GM23338 (cell line): ENCODE measurements at regions not wholly inside any gene's neighbourhood (a gene's known extent, or its start where the extent isn't known, plus 50 kb on each side); places are given as distances from the start of the nearest gene placed in this dataset.

Experiments
- ATAC-seq: fragments of 200-7000 bp; cut with Tn5 transposase; 3 replicates; pipeline ENCODE4 v1.9.1; 2020
- DNase-seq: peaks from one replicate; pipeline ENCODE4 v3.0.0-alpha.2; 2015; ENCODE audit warnings: low spot score
- H2AFZ ChIP-seq: fragments of 200-600 bp; sonication (generic); 2 replicates; pipeline ENCODE4 v1.8.0; 2016; ENCODE audit warnings: antibody characterized with exemption, mild to moderate bottlenecking, moderate library complexity
- H3F3A ChIP-seq: fragments of 200-600 bp; sonication (generic); replicated peaks from 2 replicates; pipeline ENCODE4 v1.8.0; 2017; ENCODE audit warnings: antibody characterized with exemption, mixed run types, low read depth
- H3K27ac ChIP-seq: fragments of 200-600 bp; sonication (generic); 2 replicates; pipeline ENCODE4 v1.6.1; 2016; ENCODE audit warnings: low read depth
- H3K27me3 ChIP-seq: fragments of 200-600 bp; sonication (generic); 2 replicates; pipeline ENCODE4 v1.8.0; 2016; ENCODE audit warnings: mild to moderate bottlenecking, mixed run types, moderate library complexity; ENCODE audit not compliant: insufficient read depth
- H3K36me3 ChIP-seq: fragments of 200-600 bp; sonication (generic); 2 replicates; pipeline ENCODE4 v1.8.0; 2016; ENCODE audit warnings: mild to moderate bottlenecking; ENCODE audit not compliant: insufficient read depth
- H3K4me1 ChIP-seq: fragments of 200-600 bp; sonication (generic); 2 replicates; pipeline ENCODE4 v1.8.0; 2016; ENCODE audit warnings: mild to moderate bottlenecking, moderate library complexity; ENCODE audit not compliant: insufficient read depth
- H3K4me2 ChIP-seq: fragments of 200-600 bp; sonication (generic); 2 replicates; pipeline ENCODE4 v1.7.1; 2017; ENCODE audit warnings: mixed run types
- H3K4me3 ChIP-seq: fragments of 200-600 bp; sonication (generic); 2 replicates; pipeline ENCODE4 v1.6.1; 2016; ENCODE audit warnings: mixed run types
- H3K79me2 ChIP-seq: fragments of 200-600 bp; sonication (generic); replicated peaks from 2 replicates; pipeline ENCODE4 v1.8.0; 2017; ENCODE audit warnings: mild to moderate bottlenecking; ENCODE audit not compliant: insufficient read depth
- H3K9me2 ChIP-seq: fragments of 200-600 bp; sonication (generic); 2 replicates; pipeline ENCODE4 v1.8.0; 2017; ENCODE audit not compliant: insufficient read depth
- H4K20me1 ChIP-seq: fragments of 200-600 bp; sonication (generic); replicated peaks from 2 replicates; pipeline ENCODE4 v1.8.0; 2017; ENCODE audit warnings: mild to moderate bottlenecking; ENCODE audit not compliant: insufficient read depth
- H3K27ac Mint-ChIP-seq: 2 replicates; pipeline ENCODE4 v1.8.0; 2020; ENCODE audit warnings: inconsistent platforms, mild to moderate bottlenecking, moderate library complexity, mixed read lengths
- H3K27me3 Mint-ChIP-seq: 3 replicates; pipeline ENCODE4 v1.8.0; 2022; ENCODE audit warnings: low read depth, mild to moderate bottlenecking, moderate library complexity, mixed read lengths, inconsistent platforms; ENCODE audit not compliant: insufficient read depth, poor library complexity
- H3K36me3 Mint-ChIP-seq: 3 replicates; pipeline ENCODE4 v1.8.0; 2021; ENCODE audit warnings: low read depth, mild to moderate bottlenecking, inconsistent platforms, moderate library complexity, mixed read lengths
- H3K4me1 Mint-ChIP-seq: 3 replicates; pipeline ENCODE4 v1.8.0; 2020; ENCODE audit warnings: mild to moderate bottlenecking, inconsistent platforms, mixed read lengths
- H3K4me3 Mint-ChIP-seq: 3 replicates; pipeline ENCODE4 v1.8.0; 2021; ENCODE audit warnings: moderate library complexity, mild to moderate bottlenecking, inconsistent platforms, mixed read lengths
- H3K9me3 Mint-ChIP-seq: 3 replicates; pipeline ENCODE4 v1.8.0; 2020; ENCODE audit warnings: moderate library complexity, mild to moderate bottlenecking, inconsistent platforms, mixed read lengths
- JUNB ChIP-seq: IDR thresholded peaks from one replicate; pipeline ENCODE4 v1.6.1; 2016; ENCODE audit warnings: antibody characterized with exemption; ENCODE audit not compliant: unreplicated experiment
- POLR2AphosphoS5 ChIP-seq: IDR thresholded peaks from 2 replicates; pipeline ENCODE4 v1.6.1; 2016; ENCODE audit warnings: antibody characterized with exemption, low read depth
- TF ChIP-seq, protein P1 (sequence below): fragments of 250-450 bp; sonication (Bioruptor Pico); IDR thresholded peaks from 2 replicates; pipeline ENCODE4 v1.5.0; 2020; ENCODE audit warnings: mild to moderate bottlenecking, moderate library complexity
- TF ChIP-seq, protein P2 (sequence below), 2 experiments: fragments of 200-600 bp in 1 of 2; sonication (generic) in 1 of 2; conservative IDR thresholded peaks; 2 replicates each; pipeline versions ENCODE4 v1.5.1 to v1.6.1; 2016 to 2017; ENCODE audit warnings: antibody characterized with exemption in 2 of 2, low read depth in 2 of 2, mild to moderate bottlenecking in 2 of 2, moderate library complexity in 1 of 2

DNA sequence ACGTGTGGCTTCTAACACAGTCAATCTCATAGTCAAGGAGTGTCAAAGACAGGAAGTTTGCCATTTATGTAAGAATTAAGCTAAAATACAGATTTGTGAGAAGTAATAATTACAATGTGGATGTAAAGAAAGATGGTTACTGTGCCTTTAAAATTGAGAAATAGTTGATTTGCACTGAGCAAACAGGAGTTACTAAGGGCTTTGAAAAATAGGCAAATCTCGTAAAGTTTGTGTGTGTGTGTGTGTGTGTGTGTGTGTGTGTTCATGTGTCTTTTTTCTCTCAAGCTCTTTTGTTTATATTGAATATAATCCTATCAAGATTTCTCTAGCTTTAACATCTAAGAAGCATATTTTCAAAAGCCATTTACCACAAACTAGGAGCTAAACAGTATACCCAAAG is 2284.5 kb downstream of the LRRC4C start (continued):
- TF ChIP-seq, protein P1, sequence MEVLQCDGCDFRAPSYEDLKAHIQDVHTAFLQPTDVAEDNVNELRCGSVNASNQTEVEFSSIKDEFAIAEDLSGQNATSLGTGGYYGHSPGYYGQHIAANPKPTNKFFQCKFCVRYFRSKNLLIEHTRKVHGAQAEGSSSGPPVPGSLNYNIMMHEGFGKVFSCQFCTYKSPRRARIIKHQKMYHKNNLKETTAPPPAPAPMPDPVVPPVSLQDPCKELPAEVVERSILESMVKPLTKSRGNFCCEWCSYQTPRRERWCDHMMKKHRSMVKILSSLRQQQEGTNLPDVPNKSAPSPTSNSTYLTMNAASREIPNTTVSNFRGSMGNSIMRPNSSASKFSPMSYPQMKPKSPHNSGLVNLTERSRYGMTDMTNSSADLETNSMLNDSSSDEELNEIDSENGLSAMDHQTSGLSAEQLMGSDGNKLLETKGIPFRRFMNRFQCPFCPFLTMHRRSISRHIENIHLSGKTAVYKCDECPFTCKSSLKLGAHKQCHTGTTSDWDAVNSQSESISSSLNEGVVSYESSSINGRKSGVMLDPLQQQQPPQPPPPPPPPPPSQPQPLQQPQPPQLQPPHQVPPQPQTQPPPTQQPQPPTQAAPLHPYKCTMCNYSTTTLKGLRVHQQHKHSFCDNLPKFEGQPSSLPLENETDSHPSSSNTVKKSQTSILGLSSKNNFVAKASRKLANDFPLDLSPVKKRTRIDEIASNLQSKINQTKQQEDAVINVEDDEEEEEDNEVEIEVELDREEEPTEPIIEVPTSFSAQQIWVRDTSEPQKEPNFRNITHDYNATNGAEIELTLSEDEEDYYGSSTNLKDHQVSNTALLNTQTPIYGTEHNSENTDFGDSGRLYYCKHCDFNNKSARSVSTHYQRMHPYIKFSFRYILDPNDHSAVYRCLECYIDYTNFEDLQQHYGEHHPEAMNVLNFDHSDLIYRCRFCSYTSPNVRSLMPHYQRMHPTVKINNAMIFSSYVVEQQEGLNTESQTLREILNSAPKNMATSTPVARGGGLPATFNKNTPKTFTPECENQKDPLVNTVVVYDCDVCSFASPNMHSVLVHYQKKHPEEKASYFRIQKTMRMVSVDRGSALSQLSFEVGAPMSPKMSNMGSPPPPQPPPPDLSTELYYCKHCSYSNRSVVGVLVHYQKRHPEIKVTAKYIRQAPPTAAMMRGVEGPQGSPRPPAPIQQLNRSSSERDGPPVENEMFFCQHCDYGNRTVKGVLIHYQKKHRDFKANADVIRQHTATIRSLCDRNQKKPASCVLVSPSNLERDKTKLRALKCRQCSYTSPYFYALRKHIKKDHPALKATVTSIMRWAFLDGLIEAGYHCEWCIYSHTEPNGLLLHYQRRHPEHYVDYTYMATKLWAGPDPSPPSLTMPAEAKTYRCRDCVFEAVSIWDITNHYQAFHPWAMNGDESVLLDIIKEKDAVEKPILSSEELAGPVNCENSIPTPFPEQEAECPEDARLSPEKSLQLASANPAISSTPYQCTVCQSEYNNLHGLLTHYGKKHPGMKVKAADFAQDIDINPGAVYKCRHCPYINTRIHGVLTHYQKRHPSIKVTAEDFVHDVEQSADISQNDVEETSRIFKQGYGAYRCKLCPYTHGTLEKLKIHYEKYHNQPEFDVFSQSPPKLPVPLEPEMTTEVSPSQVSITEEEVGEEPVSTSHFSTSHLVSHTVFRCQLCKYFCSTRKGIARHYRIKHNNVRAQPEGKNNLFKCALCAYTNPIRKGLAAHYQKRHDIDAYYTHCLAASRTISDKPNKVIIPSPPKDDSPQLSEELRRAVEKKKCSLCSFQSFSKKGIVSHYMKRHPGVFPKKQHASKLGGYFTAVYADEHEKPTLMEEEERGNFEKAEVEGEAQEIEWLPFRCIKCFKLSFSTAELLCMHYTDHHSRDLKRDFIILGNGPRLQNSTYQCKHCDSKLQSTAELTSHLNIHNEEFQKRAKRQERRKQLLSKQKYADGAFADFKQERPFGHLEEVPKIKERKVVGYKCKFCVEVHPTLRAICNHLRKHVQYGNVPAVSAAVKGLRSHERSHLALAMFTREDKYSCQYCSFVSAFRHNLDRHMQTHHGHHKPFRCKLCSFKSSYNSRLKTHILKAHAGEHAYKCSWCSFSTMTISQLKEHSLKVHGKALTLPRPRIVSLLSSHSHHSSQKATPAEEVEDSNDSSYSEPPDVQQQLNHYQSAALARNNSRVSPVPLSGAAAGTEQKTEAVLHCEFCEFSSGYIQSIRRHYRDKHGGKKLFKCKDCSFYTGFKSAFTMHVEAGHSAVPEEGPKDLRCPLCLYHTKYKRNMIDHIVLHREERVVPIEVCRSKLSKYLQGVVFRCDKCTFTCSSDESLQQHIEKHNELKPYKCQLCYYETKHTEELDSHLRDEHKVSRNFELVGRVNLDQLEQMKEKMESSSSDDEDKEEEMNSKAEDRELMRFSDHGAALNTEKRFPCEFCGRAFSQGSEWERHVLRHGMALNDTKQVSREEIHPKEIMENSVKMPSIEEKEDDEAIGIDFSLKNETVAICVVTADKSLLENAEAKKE, result no peak
- TF ChIP-seq POLR2AphosphoS5 (no peak), JUNB (no peak)

DNA sequence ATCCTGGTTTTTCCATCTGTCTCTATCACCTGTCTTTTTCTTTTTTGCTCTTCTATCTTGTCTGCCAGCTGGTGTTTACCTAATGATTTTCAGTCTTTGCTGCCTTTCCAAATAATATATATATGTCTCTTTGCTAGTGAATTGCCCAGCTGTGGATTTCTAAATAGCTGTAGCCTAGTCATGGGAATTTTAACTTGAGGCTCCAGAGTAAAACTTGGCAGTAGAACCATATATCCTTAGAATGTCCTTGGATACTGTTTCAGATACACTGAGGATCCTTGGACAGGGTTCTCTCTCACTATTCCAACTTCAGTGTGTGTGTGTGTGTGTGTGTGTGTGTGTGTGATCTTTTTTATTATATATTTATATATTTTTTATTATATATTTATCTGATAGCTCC is 2285.3 kb downstream of the LRRC4C start:
- no peaks in the 10 kb centered on the region for H3K4me1 Mint-ChIP-seq
- H3F3A ChIP-seq, result no peaks in the 10 kb centered on the region
- no peaks in the 10 kb centered on the region for H3K36me3 ChIP-seq
- no peaks in the 10 kb centered on the region for H3K4me1 ChIP-seq
- H3K27ac Mint-ChIP-seq, result no peak overlapping the region
- no peaks in the 10 kb centered on the region for H3K27me3 ChIP-seq
- no peak overlapping the region for H3K4me3 Mint-ChIP-seq
- H4K20me1 ChIP-seq, result no peaks in the 10 kb centered on the region
- no peak overlapping the region for H3K27ac ChIP-seq
- H3K4me3 ChIP-seq, result no peak overlapping the region
- no peak for ATAC-seq
- peaks cover 2% of the 10 kb centered on the region for H3K27me3 Mint-ChIP-seq
- no peaks in the 10 kb centered on the region for H3K9me2 ChIP-seq
- no peaks in the 10 kb centered on the region for H3K9me3 Mint-ChIP-seq
- DNase-seq, result no peak
- TF ChIP-seq POLR2AphosphoS5, result no peak
- TF ChIP-seq, protein P2, sequence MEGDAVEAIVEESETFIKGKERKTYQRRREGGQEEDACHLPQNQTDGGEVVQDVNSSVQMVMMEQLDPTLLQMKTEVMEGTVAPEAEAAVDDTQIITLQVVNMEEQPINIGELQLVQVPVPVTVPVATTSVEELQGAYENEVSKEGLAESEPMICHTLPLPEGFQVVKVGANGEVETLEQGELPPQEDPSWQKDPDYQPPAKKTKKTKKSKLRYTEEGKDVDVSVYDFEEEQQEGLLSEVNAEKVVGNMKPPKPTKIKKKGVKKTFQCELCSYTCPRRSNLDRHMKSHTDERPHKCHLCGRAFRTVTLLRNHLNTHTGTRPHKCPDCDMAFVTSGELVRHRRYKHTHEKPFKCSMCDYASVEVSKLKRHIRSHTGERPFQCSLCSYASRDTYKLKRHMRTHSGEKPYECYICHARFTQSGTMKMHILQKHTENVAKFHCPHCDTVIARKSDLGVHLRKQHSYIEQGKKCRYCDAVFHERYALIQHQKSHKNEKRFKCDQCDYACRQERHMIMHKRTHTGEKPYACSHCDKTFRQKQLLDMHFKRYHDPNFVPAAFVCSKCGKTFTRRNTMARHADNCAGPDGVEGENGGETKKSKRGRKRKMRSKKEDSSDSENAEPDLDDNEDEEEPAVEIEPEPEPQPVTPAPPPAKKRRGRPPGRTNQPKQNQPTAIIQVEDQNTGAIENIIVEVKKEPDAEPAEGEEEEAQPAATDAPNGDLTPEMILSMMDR (conservative IDR thresholded peaks at IDR 0.05; ENCODE audit: low read depth in 2 of 2), result no peak
- TF ChIP-seq, protein P1, result no peak
- no peaks in the 10 kb centered on the region for H3K79me2 ChIP-seq
- no peak overlapping the region for H2AFZ ChIP-seq
- no peak overlapping the region for H3K4me2 ChIP-seq
- no peaks in the 10 kb centered on the region for H3K36me3 Mint-ChIP-seq
